ENCODE measurements at regions not wholly inside any gene's neighbourhood (a gene's known extent, or its start where the extent isn't known, plus 50 kb on each side); places are given as distances from the start of the nearest gene placed in this dataset.

DNA sequence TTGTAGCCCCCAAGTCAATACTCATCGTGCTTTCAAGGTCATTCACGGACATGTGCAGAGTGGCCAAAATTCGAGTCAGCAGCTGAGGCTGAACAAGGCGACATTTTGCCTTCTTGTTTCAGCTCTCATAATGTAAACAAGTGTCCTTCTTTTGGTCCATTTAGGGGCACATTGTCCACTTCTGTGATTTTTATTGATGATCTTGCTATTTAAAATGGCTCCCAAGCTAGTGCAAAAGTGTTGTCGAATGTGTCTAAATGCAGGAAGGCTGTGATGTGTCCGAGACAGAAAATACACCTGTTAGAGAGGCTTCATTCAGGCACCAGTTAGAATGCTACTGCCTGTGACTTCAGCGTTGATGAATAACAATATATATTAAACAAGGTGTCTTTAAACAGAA lies 405.9 kb downstream of the IRS2 start:
- TF ChIP-seq, protein P1, sequence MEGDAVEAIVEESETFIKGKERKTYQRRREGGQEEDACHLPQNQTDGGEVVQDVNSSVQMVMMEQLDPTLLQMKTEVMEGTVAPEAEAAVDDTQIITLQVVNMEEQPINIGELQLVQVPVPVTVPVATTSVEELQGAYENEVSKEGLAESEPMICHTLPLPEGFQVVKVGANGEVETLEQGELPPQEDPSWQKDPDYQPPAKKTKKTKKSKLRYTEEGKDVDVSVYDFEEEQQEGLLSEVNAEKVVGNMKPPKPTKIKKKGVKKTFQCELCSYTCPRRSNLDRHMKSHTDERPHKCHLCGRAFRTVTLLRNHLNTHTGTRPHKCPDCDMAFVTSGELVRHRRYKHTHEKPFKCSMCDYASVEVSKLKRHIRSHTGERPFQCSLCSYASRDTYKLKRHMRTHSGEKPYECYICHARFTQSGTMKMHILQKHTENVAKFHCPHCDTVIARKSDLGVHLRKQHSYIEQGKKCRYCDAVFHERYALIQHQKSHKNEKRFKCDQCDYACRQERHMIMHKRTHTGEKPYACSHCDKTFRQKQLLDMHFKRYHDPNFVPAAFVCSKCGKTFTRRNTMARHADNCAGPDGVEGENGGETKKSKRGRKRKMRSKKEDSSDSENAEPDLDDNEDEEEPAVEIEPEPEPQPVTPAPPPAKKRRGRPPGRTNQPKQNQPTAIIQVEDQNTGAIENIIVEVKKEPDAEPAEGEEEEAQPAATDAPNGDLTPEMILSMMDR (IDR thresholded peaks at IDR 0.05) = no peak
- TF ChIP-seq EP300 (IDR thresholded peaks at IDR 0.05) = no peak

Data from gastroesophageal sphincter (tissue), 3 donors.